ENCODE measurements at regions not wholly inside any gene's neighbourhood (a gene's known extent, or its start where the extent isn't known, plus 50 kb on each side); places are given as distances from the start of the nearest gene placed in this dataset.

- no peak for DNase-seq (ENCODE audit: low read depth)
Observed at GRCh38 chr2:103506812-103507211, 745.0 kb downstream of the TMEM182 start.

- no peak for DNase-seq (ENCODE audit: low read depth)
Observed at GRCh38 chr2:103512442-103512841, 750.6 kb downstream of the TMEM182 start.

- no peak for DNase-seq (ENCODE audit: low read depth)
Observed at GRCh38 chr2:103520547-103520946, 758.7 kb downstream of the TMEM182 start.

GRCh38 chr2:103525756-103526155 is 763.9 kb downstream of the TMEM182 start:
- DNase-seq (ENCODE audit: low read depth): no peak

GRCh38 chr2:103526757-103527156 is 764.9 kb downstream of the TMEM182 start:
- DNase-seq (ENCODE audit: low read depth): no peak

GRCh38 chr2:103527278-103527677 is 765.4 kb downstream of the TMEM182 start:
- DNase-seq (ENCODE audit: low read depth): no peak

GRCh38 chr2:103529798-103530502 is 768.1 kb downstream of the TMEM182 start:
- DNase-seq (ENCODE audit: low read depth): no peak

GRCh38 chr2:103552775-103553174 is 790.9 kb downstream of the TMEM182 start:
- DNase-seq (ENCODE audit: low read depth): no peak

GRCh38 chr2:103594823-103595222 is 833.0 kb downstream of the TMEM182 start:
- DNase-seq (ENCODE audit: low read depth): no peak

GRCh38 chr2:103605071-103605780 is 843.4 kb downstream of the TMEM182 start:
- no peak for DNase-seq (ENCODE audit: low read depth)

GRCh38 chr2:103615611-103616105 is 853.8 kb downstream of the TMEM182 start:
- no peak for DNase-seq (ENCODE audit: low read depth)

GRCh38 chr2:103616891-103617290 is 855.1 kb downstream of the TMEM182 start:
- no peak for DNase-seq (ENCODE audit: low read depth)

GRCh38 chr2:103618112-103618511 is 856.3 kb downstream of the TMEM182 start:
- no peak for DNase-seq (ENCODE audit: low read depth)

GRCh38 chr2:103627301-103627700 is 865.5 kb downstream of the TMEM182 start:
- DNase-seq (ENCODE audit: low read depth): no peak

- no peak for DNase-seq (ENCODE audit: low read depth)
Observed at GRCh38 chr2:103638978-103639377, 877.1 kb downstream of the TMEM182 start.

- no peak for DNase-seq (ENCODE audit: low read depth)
Observed at GRCh38 chr2:103656558-103656957, 894.7 kb downstream of the TMEM182 start.

GRCh38 chr2:103660519-103660918 is 898.7 kb downstream of the TMEM182 start:
- no peak for DNase-seq (ENCODE audit: low read depth)

- DNase-seq (ENCODE audit: low read depth): no peak
Observed at GRCh38 chr2:103660947-103661346, 899.1 kb downstream of the TMEM182 start.

- DNase-seq (ENCODE audit: low read depth): no peak
Observed at GRCh38 chr2:103664690-103665089, 902.9 kb downstream of the TMEM182 start.

GRCh38 chr2:103667335-103667884 is 905.6 kb downstream of the TMEM182 start:
- DNase-seq (ENCODE audit: low read depth): peak; percentile 37

GRCh38 chr2:103669531-103669930 is 907.7 kb downstream of the TMEM182 start:
- no peak for DNase-seq (ENCODE audit: low read depth)

Measured in non-pigmented ciliary epithelial cell (primary cell).